IMR-90 (cell line): ENCODE measurements at regions not wholly inside any gene's neighbourhood (a gene's known extent, or its start where the extent isn't known, plus 50 kb on each side); places are given as distances from the start of the nearest gene placed in this dataset.

Experiments used
- ATAC-seq: fragments of 200-7000 bp; cut with Tn5 transposase; 2 replicates; pipeline ENCODE4 v1.9.1; 2020; ENCODE audit warnings: low read depth, mild to moderate bottlenecking, moderate library complexity
- BruUV-seq: library from RNA; stranded (reverse); fragments of 400-500 nt; replicated peaks from 2 replicates; lab custom pipeline; 2021; lab: Mats Ljungman, UMichigan
- CTCF ChIA-PET: fragments of 300-600 bp; formaldehyde crosslinking; extraction: SDS; loops from one replicate; lab custom pipeline; 2021; ENCODE audit warnings: antibody characterized with exemption; lab: Yijun Ruan, JAX
- POLR2A ChIA-PET: fragments of 300-600 bp; sonication (Branson Sonifier 250); formaldehyde crosslinking; loops from one replicate; lab custom pipeline; 2022; ENCODE audit warnings: antibody characterized with exemption; ENCODE audit not compliant: unreplicated experiment; lab: Charles Lee
- DNase-seq: peaks from one replicate; pipeline ENCODE4 v3.0.0; 2013
- H2AFZ ChIP-seq: replicated peaks from 2 replicates; pipeline ENCODE3; 2013; ENCODE audit warnings: low read length, mild to moderate bottlenecking; ENCODE audit not compliant: poor library complexity
- H2AK5ac ChIP-seq: 2 replicates; pipeline ENCODE4 v1.6.1; 2013; ENCODE audit warnings: low read depth, low read length, inconsistent platforms
- H2AK9ac ChIP-seq: replicated peaks from 2 replicates; pipeline ENCODE3; 2013; ENCODE audit warnings: mild to moderate bottlenecking, low read depth, low read length, moderate library complexity; ENCODE audit not compliant: poor library complexity
- H2BK120ac ChIP-seq: 2 replicates; pipeline ENCODE4 v1.6.1; 2013; ENCODE audit warnings: low read depth, low read length, inconsistent platforms
- H2BK15ac ChIP-seq: 3 replicates; pipeline ENCODE4 v1.6.1; 2013; ENCODE audit warnings: low read depth, low read length, inconsistent platforms
- H2BK20ac ChIP-seq: 2 replicates; pipeline ENCODE4 v1.6.1; 2013; ENCODE audit warnings: low read depth, mild to moderate bottlenecking, inconsistent platforms, low read length, moderate library complexity
- H2BK5ac ChIP-seq: 2 replicates; pipeline ENCODE4 v1.6.1; 2013; ENCODE audit warnings: mild to moderate bottlenecking, low read depth, low read length, inconsistent platforms; ENCODE audit not compliant: poor library complexity, severe bottlenecking
- H3K14ac ChIP-seq: replicated peaks from 2 replicates; pipeline ENCODE4 v1.6.1; 2013; ENCODE audit warnings: low read depth, low read length, inconsistent platforms
- H3K18ac ChIP-seq: 2 replicates; pipeline ENCODE4 v1.6.1; 2013; ENCODE audit warnings: low read depth, low read length, control low read depth
- H3K23ac ChIP-seq: 2 replicates; pipeline ENCODE4 v1.6.1; 2013; ENCODE audit warnings: low read depth, low read length, inconsistent platforms
- H3K27ac ChIP-seq: 2 replicates; pipeline ENCODE4 v1.5.1; 2013; ENCODE audit warnings: mild to moderate bottlenecking, control low read depth, low read length; ENCODE audit not compliant: insufficient read depth
- H3K27me3 ChIP-seq: 2 replicates; pipeline ENCODE4 v1.6.1; 2013; ENCODE audit warnings: low read length; ENCODE audit not compliant: control insufficient read depth, insufficient read depth
- H3K36me3 ChIP-seq: 2 replicates; pipeline ENCODE4 v1.6.1; 2013; ENCODE audit warnings: low read length, mixed read lengths; ENCODE audit not compliant: control insufficient read depth, insufficient read depth
- H3K4ac ChIP-seq: 2 replicates; pipeline ENCODE4 v1.6.1; 2013; ENCODE audit warnings: low read depth, low read length, inconsistent platforms
- H3K4me1 ChIP-seq: 2 replicates; pipeline ENCODE4 v1.6.1; 2013; ENCODE audit warnings: low read length, mixed read lengths; ENCODE audit not compliant: control insufficient read depth, insufficient read depth
- H3K4me2 ChIP-seq: 2 replicates; pipeline ENCODE4 v1.6.1; 2013; ENCODE audit warnings: low read depth, mild to moderate bottlenecking, control low read depth, low read length, moderate library complexity
- H3K4me3 ChIP-seq: 2 replicates; pipeline ENCODE4 v1.5.1; 2013; ENCODE audit warnings: low read depth, mild to moderate bottlenecking, control low read depth, low read length, moderate library complexity; ENCODE audit not compliant: insufficient read depth
- H3K56ac ChIP-seq: 2 replicates; pipeline ENCODE4 v1.6.1; 2013; ENCODE audit warnings: low read length, inconsistent platforms; ENCODE audit not compliant: insufficient read depth; ENCODE audit errors: extremely low read depth
- H3K79me1 ChIP-seq, 2 experiments: 2 replicates each; pipeline ENCODE4 v1.6.1; 2013; ENCODE audit warnings: low read length in 2 of 2, inconsistent platforms in 1 of 2, low read depth in 1 of 2
- H3K9ac ChIP-seq: 2 replicates; pipeline ENCODE4 v1.6.1; 2013; ENCODE audit warnings: low read depth, low read length, control low read depth
- H3K9me1 ChIP-seq: 2 replicates; pipeline ENCODE4 v1.6.1; 2013; ENCODE audit warnings: low read length, inconsistent platforms; ENCODE audit not compliant: insufficient read depth
- H3K9me3 ChIP-seq: 2 replicates; pipeline ENCODE4 v1.6.1; 2013; ENCODE audit warnings: low read length; ENCODE audit not compliant: control insufficient read depth, insufficient read depth
- H4K20me1 ChIP-seq: 2 replicates; pipeline ENCODE4 v1.6.1; 2013; ENCODE audit warnings: low read length, inconsistent platforms; ENCODE audit not compliant: insufficient read depth
- H4K5ac ChIP-seq: 2 replicates; pipeline ENCODE4 v1.6.1; 2013; ENCODE audit warnings: mild to moderate bottlenecking, low read depth, low read length, control low read depth
- H4K8ac ChIP-seq, 2 experiments: 2 replicates each; pipeline ENCODE4 v1.6.1; 2013; ENCODE audit warnings: low read depth in 2 of 2, low read length in 2 of 2, control low read depth in 1 of 2, inconsistent platforms in 1 of 2
- H4K91ac ChIP-seq: 2 replicates; pipeline ENCODE4 v1.6.1; 2013; ENCODE audit warnings: low read depth, low read length, inconsistent platforms; ENCODE audit not compliant: insufficient read depth
- BHLHE40 ChIP-seq: fragments of 150-350 bp; IDR thresholded peaks from 2 replicates; pipeline ENCODE4 v1.6.1; 2016; ENCODE audit warnings: mild to moderate bottlenecking, low read depth, low read length
- CEBPB ChIP-seq: IDR thresholded peaks from 2 replicates; pipeline ENCODE4 v1.6.1; 2012; ENCODE audit warnings: low read depth, low read length, improper control_type of control experiment
- CHD1 ChIP-seq: IDR thresholded peaks from 2 replicates; pipeline ENCODE4 v1.6.1; 2012; ENCODE audit warnings: low read depth, low read length, improper control_type of control experiment
- FOS ChIP-seq: fragments of 150-350 bp; IDR thresholded peaks from 2 replicates; pipeline ENCODE4 v1.6.1; 2016; ENCODE audit warnings: low read depth, low read length
- MAFK ChIP-seq: IDR thresholded peaks from 2 replicates; pipeline ENCODE4 v1.6.1; 2012; ENCODE audit warnings: low read depth, low read length, improper control_type of control experiment
- MAZ ChIP-seq: IDR thresholded peaks from 2 replicates; pipeline ENCODE4 v1.6.1; 2012; ENCODE audit warnings: low read depth, mild to moderate bottlenecking, low read length, improper control_type of control experiment, moderate library complexity, borderline replicate concordance
- NFE2L2 ChIP-seq: fragments of 150-350 bp; IDR thresholded peaks from 2 replicates; pipeline ENCODE4 v1.6.1; 2016; ENCODE audit warnings: low read depth, mild to moderate bottlenecking, low read length
- RAD21 ChIP-seq: IDR thresholded peaks from 2 replicates; pipeline ENCODE4 v1.6.1; 2012; ENCODE audit warnings: low read length, improper control_type of control experiment
- RCOR1 ChIP-seq: IDR thresholded peaks from 2 replicates; pipeline ENCODE4 v1.6.1; 2012; ENCODE audit warnings: mild to moderate bottlenecking, low read length, improper control_type of control experiment; ENCODE audit not compliant: insufficient replicate concordance
- SMC3 ChIP-seq: fragments of 150-350 bp; IDR thresholded peaks from 2 replicates; pipeline ENCODE4 v1.6.1; 2016; ENCODE audit warnings: low read depth, mild to moderate bottlenecking, antibody characterized with exemption, low read length, moderate library complexity
- USF2 ChIP-seq: fragments of 150-350 bp; IDR thresholded peaks from 2 replicates; pipeline ENCODE4 v1.6.1; 2017; ENCODE audit warnings: mild to moderate bottlenecking, antibody characterized with exemption, low read length, low read depth
- WGBS, 2 experiments: methylation state at CpG; one replicate each; pipeline versions ENCODE4 v1.1.5 to v1.1.7; 2013; ENCODE audit warnings: missing lambda C conversion rate in 2 of 2; ENCODE audit not compliant: insufficient read length in 1 of 2; ENCODE audit errors: extremely low coverage in 2 of 2; 5-methylcytosine and 5-hydroxymethylcytosine counted together
- dilution Hi-C: fragments of 300-500 bp; cut with HindIII; formaldehyde crosslinking; loops from one replicate; pipeline ENCODE4 v1.14.3; 2018; ENCODE audit warnings: low sequenced_read_pairs; ENCODE audit not compliant: unreplicated experiment
- in situ Hi-C: fragments of 300-500 bp; cut with MboI; formaldehyde crosslinking; loops from 3 replicates; pipeline ENCODE4 v1.14.3; 2019; ENCODE audit warnings: low sequenced_read_pairs, inconsistent platforms, mixed read lengths
- intact Hi-C: fragments of 100-400 bp; cut with micrococcal nuclease; formaldehyde crosslinking; loops from 2 replicates; pipeline ENCODE4 v1.10.0; 2022

DNA sequence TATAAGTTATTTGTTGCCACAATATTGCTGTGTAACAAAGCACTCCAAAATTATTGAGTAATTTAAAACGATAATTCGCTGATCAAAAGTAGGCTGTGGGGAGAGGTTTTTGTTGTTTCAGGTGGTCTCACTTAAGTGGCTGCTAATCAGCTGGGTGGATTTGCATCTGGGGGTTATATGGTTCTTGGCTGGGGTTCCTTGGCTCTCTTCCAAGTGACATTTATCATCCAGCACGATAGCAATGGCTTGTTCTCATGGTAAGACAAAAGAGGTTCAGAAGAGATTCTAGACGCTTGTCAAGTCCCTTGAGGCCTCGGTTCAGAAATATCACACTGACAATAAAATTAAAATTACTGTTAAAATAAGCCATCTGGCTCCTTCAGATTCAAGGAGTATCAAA lies 1648.8 kb downstream of the GRIK2 start:
- H3K56ac ChIP-seq, result no peak overlapping the region
- no peak overlapping the region for H2AK5ac ChIP-seq
- intact Hi-C loops, result no loop called here
- H3K14ac ChIP-seq, result no peak overlapping the region
- H3K4me2 ChIP-seq, result no peak overlapping the region
- H3K79me1 ChIP-seq, result no peaks in the 10 kb centered on the region
- H3K27ac ChIP-seq, result no peak overlapping the region
- H3K9ac ChIP-seq, result no peak overlapping the region
- H3K4me1 ChIP-seq, result no peaks in the 10 kb centered on the region
- no peaks in the 10 kb centered on the region for H4K20me1 ChIP-seq
- H2BK5ac ChIP-seq, result no peak overlapping the region
- H3K9me3 ChIP-seq, result peaks cover 6% of the 10 kb centered on the region; the same call in 1 of the 2 replicates
- WGBS, 2 experiments, result no CpG with 5 or more reads among the region's 5 CpGs
- no peak overlapping the region for H3K18ac ChIP-seq
- no peak overlapping the region for H4K91ac ChIP-seq
- H4K8ac ChIP-seq, result no peak overlapping the region
- no peak overlapping the region for H2BK15ac ChIP-seq
- H3K4ac ChIP-seq, result no peak overlapping the region
- no peaks in the 10 kb centered on the region for H3K27me3 ChIP-seq
- H3K23ac ChIP-seq, result no peak overlapping the region
- CTCF ChIA-PET, result no interaction called here
- POLR2A ChIA-PET, result no interaction called here
- in situ Hi-C loops, result no loop called here
- H3K36me3 ChIP-seq, result no peaks in the 10 kb centered on the region
- dilution Hi-C loops, result no loop called here
- ATAC-seq (no peak), DNase-seq (no peak)
- no peak overlapping the region for H2BK120ac ChIP-seq
- no peak overlapping the region for H2AK9ac ChIP-seq
- no TSS peak for BruUV-seq
- TF ChIP-seq CEBPB, result no peak
- no peak for TF ChIP-seq USF2
- no peak for TF ChIP-seq RCOR1
- no peak for TF ChIP-seq FOS
- no peak for TF ChIP-seq BHLHE40
- no peak for TF ChIP-seq MAZ
- no peak for TF ChIP-seq CHD1
- TF ChIP-seq MAFK, result no peak
- no peak for TF ChIP-seq NFE2L2
- no peak for TF ChIP-seq RAD21
- TF ChIP-seq SMC3, result no peak
- no peak overlapping the region for H2AFZ ChIP-seq
- H4K5ac ChIP-seq, result no peak overlapping the region
- H2BK20ac ChIP-seq, result no peak overlapping the region
- H3K9me1 ChIP-seq, result no peaks in the 10 kb centered on the region
- H3K4me3 ChIP-seq, result no peak overlapping the region
